ENCODE measurements at regions not wholly inside any gene's neighbourhood (a gene's known extent, or its start where the extent isn't known, plus 50 kb on each side); places are given as distances from the start of the nearest gene placed in this dataset.
A peak's percentile ranks its signal among the peaks of the same experiment; 100 is the strongest.

DNA sequence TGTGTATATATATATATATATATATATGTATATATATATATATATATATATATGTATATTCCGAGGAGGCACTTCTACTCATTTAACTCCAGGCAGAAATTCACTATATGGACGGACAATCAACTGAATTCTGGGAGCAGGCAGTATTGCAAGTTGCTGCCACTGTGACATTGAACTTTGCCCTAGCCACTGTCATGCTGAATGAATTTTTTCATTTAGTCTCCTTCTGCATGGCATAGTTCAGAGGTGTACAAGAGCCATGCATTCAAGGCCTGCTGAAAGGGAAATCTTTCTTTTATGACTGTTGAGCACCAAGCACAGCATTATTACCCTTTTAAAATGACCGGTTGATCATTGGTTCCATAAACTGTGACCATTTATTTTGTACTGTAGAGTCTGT, 176.2 kb upstream of the THRB start:
- TF ChIP-seq, protein P1, sequence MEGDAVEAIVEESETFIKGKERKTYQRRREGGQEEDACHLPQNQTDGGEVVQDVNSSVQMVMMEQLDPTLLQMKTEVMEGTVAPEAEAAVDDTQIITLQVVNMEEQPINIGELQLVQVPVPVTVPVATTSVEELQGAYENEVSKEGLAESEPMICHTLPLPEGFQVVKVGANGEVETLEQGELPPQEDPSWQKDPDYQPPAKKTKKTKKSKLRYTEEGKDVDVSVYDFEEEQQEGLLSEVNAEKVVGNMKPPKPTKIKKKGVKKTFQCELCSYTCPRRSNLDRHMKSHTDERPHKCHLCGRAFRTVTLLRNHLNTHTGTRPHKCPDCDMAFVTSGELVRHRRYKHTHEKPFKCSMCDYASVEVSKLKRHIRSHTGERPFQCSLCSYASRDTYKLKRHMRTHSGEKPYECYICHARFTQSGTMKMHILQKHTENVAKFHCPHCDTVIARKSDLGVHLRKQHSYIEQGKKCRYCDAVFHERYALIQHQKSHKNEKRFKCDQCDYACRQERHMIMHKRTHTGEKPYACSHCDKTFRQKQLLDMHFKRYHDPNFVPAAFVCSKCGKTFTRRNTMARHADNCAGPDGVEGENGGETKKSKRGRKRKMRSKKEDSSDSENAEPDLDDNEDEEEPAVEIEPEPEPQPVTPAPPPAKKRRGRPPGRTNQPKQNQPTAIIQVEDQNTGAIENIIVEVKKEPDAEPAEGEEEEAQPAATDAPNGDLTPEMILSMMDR (IDR thresholded peaks at IDR 0.05; ENCODE audit: low read depth, low read length): no peak
- CTCF ChIA-PET: interaction anchor here (1.0 to 1.9 kb wide), 2 partner anchors 10 to 13 kb away, joined by 5 to 8 read pairs; no protein-coding TSS in a partner anchor
- DNase-seq (ENCODE audit: low read depth, low spot score): no peak
- POLR2A ChIA-PET: no interaction called here
- no peaks in the 10 kb centered on the region for H3K27me3 ChIP-seq (ENCODE audit: control insufficient read depth, insufficient read depth, low read length)
- no peak overlapping the region for H3K27ac ChIP-seq (ENCODE audit: low read depth, low read length)
- no peaks in the 10 kb centered on the region for H3K9me3 ChIP-seq (ENCODE audit: control insufficient read depth, insufficient read depth, low read length)
- no peak overlapping the region for H3K4me3 ChIP-seq (ENCODE audit: low read depth, low read length)

DNA sequence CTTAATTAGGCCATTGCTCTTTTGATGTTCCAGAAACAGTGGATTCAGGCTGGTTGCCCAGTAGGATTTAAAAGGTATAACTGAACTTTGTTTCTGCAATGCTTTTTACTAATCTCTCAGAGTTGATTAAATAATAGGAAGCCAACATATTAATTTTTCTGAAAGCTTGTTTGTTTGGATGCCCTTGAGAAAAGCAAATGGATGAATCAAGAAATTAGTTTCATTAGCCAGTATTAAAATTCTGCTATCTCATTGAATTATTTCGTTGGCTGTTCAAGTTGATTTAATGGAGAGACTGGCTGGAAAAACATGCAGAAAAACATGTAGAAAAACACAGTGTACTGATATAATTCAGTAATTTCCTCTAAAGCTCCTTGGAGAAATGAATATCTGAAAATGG, 178.9 kb upstream of the THRB start:
- TF ChIP-seq, protein P1 (IDR thresholded peaks at IDR 0.05; ENCODE audit: low read depth, low read length): no peak
- CTCF ChIA-PET: interaction anchor here (1.6 kb wide), 1 partner anchor 10 kb away, joined by 5 read pairs; no protein-coding TSS in a partner anchor
- no peak overlapping the region for H3K4me3 ChIP-seq (ENCODE audit: low read depth, low read length)
- no peak for DNase-seq (ENCODE audit: low read depth, low spot score)
- no peaks in the 10 kb centered on the region for H3K27me3 ChIP-seq (ENCODE audit: control insufficient read depth, insufficient read depth, low read length)
- H3K9me3 ChIP-seq (ENCODE audit: control insufficient read depth, insufficient read depth, low read length): no peaks in the 10 kb centered on the region
- POLR2A ChIA-PET: no interaction called here
- H3K27ac ChIP-seq (ENCODE audit: low read depth, low read length): no peak overlapping the region

DNA sequence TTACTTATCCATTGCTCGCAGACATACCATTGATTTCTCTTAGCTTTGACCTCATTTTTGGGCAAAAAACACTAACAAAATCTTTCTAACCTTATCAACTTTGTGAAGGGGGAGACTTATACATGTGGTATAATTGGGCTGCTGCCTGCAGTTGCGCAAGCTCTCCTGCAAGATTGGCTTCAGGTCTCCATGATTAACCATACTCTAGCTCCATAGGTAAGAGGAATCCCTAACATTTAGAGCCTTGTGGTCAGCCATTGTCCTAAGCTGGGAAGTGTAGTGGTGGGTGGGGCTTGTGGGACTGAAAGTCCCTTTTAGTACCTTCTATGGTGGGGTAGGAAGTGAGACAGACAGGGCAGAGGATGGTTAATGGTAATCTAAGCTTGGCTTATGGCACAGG, 179.6 kb upstream of the THRB start:
- ChIA-PET CTCF (interaction anchor here (0.9 to 1.6 kb wide), 3 partner anchors 9 to 920 kb away, joined by 3 to 5 read pairs (median 3); no protein-coding TSS in a partner anchor), POLR2A (no interaction called here)
- no peaks in the 10 kb centered on the region for H3K9me3 ChIP-seq (ENCODE audit: control insufficient read depth, insufficient read depth, low read length)
- H3K4me3 ChIP-seq (ENCODE audit: low read depth, low read length): no peak overlapping the region
- no peak overlapping the region for H3K27ac ChIP-seq (ENCODE audit: low read depth, low read length)
- TF ChIP-seq, protein P1 (IDR thresholded peaks at IDR 0.05; ENCODE audit: low read depth, low read length): no peak
- no peak for DNase-seq (ENCODE audit: low read depth, low spot score)
- H3K27me3 ChIP-seq (ENCODE audit: control insufficient read depth, insufficient read depth, low read length): no peaks in the 10 kb centered on the region

DNA sequence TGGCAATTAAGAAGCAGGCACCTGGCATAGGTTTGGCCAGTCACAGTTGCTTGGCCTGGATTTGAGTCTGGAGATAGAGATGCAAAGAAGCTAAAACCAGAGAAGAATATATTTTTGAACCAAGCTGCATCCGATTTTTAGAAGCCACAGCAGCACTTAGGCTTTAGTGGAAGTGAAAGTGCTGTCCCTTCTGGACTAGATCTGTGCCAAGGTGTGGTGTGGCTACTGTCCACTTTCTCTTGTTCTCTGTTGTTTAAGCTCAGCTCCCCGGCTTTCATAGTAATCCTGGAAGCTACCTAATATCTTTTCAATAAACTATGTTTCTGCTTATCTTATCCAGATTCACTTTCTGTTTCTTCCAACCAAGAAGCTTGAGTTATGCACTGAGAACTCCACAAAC, 183.4 kb upstream of the THRB start:
- POLR2A ChIA-PET: no interaction called here

DNA sequence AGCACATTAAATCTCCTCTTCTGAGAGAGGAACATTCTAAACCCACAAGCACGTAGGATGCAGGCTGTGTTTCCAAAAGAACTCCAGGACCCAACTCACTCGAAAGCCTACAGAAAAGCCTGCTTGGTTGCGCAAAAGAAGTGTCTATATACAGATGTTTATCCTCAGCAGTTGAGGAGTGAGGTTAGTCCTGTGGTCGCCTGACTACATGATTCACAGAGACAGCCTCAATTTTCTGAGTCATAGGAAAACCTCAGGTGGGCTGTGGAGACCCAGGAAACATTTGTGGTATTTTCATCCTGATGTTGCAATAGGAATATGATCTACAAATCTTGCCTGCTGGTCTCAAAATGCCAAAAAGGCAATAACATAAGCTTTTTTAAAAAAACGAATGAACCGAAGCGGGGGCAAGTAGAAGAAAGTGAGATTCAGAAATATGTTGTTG, 183.8 kb upstream of the THRB start:
- H3K4me3 ChIP-seq (ENCODE audit: low read depth, low read length): peak overlapping the region; percentile 31; the same call in 1 of the 2 replicates
- CTCF ChIA-PET: interaction anchor here (1.1 to 2.1 kb wide), 3 partner anchors 10 to 679 kb away, joined by 3 to 7 read pairs (median 7); no protein-coding TSS in a partner anchor
- POLR2A ChIA-PET: no interaction called here
- no peaks in the 10 kb centered on the region for H3K9me3 ChIP-seq (ENCODE audit: control insufficient read depth, insufficient read depth, low read length)
- peak; percentile 75 for DNase-seq (ENCODE audit: low read depth, low spot score)
- no peaks in the 10 kb centered on the region for H3K27me3 ChIP-seq (ENCODE audit: control insufficient read depth, insufficient read depth, low read length)
- TF ChIP-seq, protein P1 (IDR thresholded peaks at IDR 0.05; ENCODE audit: low read depth, low read length): no peak
- H3K27ac ChIP-seq (ENCODE audit: low read depth, low read length): peak overlapping the region; percentile 62

More for the DNA sequence above, 183.4 kb upstream of the THRB start:
- no peaks in the 10 kb centered on the region for H3K9me3 ChIP-seq (ENCODE audit: control insufficient read depth, insufficient read depth, low read length)
- peak overlapping the region; percentile 62 for H3K27ac ChIP-seq (ENCODE audit: low read depth, low read length)
- DNase-seq (ENCODE audit: low read depth, low spot score): no peak
- CTCF ChIA-PET: interaction anchor here (1.1 to 2.1 kb wide), 2 partner anchors 10 to 679 kb away, joined by 3 to 7 read pairs; no protein-coding TSS in a partner anchor
- peak overlapping the region; percentile 31 for H3K4me3 ChIP-seq (ENCODE audit: low read depth, low read length)
- no peaks in the 10 kb centered on the region for H3K27me3 ChIP-seq (ENCODE audit: control insufficient read depth, insufficient read depth, low read length)
- TF ChIP-seq, protein P1 (IDR thresholded peaks at IDR 0.05; ENCODE audit: low read depth, low read length): no peak
